CD4-positive, alpha-beta T cell treated with Interleukin-17A for 1 hour (primary cell): ENCODE measurements at regions not wholly inside any gene's neighbourhood (a gene's known extent, or its start where the extent isn't known, plus 50 kb on each side); places are given as distances from the start of the nearest gene placed in this dataset.

ENCODE experiments used
- DNase-seq: peaks from one replicate; pipeline ENCODE4 v3.0.0-alpha.2; 2020

DNA sequence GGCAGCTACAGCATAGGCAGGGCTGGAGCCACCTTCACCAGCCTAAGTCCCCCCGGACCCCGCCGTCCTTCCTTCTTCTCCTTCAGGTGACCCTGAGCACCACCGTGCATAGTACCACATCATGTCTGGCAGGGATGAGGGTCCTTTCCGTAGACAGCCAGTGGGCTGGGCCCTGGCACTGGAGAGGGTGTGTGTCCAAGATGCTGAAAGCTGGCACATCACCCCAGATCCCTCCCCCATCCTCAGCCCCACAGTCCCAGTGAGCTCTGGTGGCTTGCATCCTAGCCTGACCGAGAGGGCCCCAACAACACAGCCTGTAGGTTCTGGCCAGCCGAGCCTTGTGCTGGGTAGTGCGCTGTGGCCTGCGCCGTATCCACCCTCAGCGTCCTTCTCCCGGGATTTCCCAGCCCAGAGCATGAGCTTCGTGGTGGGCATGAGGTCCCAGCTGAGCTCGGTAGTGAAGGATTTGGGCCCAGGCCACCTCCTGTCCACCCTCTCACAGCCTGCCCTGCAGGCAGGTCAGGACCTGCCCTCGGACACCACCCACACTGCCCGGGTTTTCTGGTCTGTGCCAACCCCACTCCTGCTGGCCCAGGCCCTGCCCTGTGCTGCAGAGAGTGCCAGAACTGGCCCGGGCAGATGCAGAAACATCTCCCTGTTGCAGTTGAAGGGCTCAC, 1124.3 kb downstream of the BRD1 start:
- no peak for DNase-seq

- DNase-seq: no peak
Observed at GRCh38 chr22:48702573-48703264, 1125.0 kb downstream of the BRD1 start.

GRCh38 chr22:48701296-48702030, 1126.2 kb downstream of the BRD1 start:
- no peak for DNase-seq

DNA sequence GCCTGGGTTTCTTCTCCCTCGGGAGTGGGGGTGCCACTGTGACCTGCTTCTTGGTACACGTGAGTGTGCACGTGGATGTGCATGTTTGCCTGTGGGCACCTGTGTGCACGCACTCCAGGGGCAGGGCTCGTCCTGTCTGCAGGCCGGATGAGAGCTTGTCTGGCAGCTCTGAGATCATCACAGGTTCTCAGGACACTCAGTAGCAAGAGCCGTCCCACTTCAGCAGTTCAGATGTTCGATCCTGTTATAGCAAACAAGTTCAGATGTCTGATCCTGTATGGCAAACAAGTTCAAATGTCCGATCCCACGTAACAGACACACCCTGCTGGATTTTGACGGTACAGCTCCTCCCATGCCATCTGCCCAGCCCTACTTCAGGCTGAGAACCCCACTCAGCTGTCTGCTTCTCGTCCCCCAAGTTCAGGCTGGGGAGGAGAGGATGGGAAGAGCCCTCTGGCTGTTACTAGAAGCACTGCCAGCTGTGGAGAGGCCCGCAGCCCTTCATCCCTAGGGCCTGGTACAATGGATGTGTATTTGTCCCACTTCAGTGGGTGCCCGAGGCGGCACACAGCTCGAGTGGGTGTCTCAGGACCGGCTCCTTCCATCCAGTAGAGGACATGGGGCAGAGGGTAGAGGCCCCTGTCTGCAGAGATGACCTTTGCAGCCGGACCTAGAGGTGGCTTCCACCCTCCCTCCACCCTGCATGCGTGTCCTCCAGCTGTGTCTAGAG, 1126.9 kb downstream of the BRD1 start:
- DNase-seq: no peak

DNA sequence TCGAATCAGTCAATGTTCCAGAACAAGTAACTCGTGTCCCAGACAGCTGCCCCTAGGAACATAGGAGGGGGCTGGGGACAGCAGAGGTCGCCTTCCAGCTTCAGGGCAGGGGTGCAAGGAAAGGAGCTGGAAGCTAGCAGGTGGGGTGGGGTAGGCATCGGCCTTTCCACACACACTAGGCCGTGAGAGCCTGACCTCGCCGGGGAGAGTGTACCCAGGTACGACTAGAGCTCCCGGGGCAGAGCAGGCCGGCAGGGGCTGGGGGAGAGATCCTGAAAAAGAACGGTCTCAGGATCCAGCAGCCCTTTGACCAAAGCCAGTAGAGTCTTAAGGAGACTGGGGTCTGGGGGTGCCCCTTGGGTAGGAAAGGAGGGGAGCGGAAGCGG, 1127.5 kb downstream of the BRD1 start:
- no peak for DNase-seq

- no peak for DNase-seq
Observed at GRCh38 chr22:48699511-48699910, 1128.2 kb downstream of the BRD1 start.

GRCh38 chr22:48698618-48699017, 1129.1 kb downstream of the BRD1 start:
- no peak for DNase-seq

DNA sequence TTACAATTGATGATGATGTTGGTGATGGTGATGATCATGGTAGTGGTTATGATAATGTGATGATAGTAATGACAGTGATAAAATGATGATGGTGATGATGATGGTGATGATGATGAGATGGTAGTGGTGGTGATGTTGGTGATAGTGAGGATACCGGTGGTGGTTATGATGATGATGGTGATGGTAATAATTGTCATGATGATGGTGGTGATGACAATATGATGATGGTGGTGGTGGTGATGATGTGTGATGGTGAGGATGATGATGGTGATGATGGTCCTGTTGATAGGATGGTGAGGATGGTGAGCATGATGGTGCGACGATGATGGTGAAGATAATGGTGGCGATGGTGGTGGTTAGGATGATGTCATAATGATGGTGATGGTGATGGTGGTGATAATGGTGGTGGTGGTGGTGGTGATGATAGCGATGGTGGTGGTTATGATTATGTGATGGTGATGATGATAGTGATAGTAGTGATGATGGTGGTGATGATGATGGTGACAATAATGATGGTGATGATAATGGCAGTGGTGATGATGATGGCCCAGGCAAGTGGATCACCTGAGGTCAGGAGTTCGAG, 1129.9 kb downstream of the BRD1 start:
- DNase-seq: no peak

GRCh38 chr22:48697223-48697622, 1130.5 kb downstream of the BRD1 start:
- DNase-seq: no peak

DNA sequence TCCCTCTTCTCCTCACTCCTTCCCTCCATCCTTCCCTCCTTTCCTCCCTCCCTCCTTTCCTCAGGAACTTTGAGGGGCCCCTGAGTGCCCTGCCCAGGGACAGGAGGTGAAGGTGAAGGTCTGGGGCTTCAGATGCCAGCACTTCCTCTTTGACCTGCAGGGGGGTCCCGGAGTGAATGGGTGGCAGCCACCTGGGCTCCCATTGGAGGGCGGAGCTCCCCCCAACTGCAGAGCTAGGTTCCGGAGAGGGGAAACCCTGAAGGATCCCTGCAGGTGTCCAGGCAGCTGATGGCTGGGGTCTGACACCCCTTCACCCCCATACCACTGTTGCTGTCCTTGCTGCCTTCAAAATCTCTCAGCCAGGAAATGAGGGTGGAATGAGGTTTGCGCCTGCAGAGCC, 1131.3 kb downstream of the BRD1 start:
- no peak for DNase-seq

DNA sequence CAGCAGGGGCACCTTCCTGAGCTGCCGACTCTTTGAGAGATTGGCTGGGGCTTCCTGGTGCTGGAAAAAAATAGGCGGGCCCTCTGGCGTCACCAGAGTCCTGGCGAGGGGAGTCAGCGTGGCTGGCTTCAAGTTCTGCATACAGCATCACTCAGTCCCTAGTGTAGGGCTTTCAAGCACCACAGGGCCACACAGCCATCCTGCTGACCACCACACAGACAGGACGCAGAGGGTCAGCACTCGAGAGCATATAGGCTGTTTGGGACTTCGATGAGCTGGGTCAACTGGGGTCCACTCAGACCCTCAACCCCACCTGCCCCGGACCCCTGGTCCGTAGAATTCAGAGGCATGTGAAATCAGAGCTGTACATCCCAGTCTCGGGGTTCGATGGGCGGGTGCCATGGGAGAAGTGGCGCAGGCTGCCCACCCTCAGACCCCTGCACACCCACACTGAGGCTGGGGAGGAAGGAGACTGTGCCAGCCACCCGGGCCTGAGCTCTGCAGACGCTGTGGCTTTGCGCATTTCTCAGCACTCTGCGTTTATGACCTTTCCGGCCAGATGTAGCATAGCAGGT, 1131.9 kb downstream of the BRD1 start:
- DNase-seq: no peak

DNA sequence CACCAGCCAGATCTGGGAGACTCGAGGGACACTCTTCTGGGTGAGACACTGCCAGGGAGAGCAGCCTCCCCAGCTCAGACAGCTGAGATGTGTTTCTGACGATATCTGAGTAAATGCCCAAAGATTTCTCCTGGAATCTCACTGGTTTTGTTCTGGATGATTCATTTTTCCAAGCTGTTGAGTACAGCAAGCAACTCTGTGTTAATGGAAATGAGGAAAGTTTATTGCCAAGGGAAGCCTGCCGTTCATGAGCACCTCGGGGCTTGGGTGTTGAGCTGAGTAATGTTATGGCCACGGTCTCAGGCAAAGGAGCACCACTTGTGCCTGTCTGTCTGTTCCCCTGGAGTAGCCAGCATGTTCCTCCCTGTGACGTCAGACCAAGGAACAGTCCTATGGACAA, 1132.4 kb downstream of the BRD1 start:
- DNase-seq: no peak

DNA sequence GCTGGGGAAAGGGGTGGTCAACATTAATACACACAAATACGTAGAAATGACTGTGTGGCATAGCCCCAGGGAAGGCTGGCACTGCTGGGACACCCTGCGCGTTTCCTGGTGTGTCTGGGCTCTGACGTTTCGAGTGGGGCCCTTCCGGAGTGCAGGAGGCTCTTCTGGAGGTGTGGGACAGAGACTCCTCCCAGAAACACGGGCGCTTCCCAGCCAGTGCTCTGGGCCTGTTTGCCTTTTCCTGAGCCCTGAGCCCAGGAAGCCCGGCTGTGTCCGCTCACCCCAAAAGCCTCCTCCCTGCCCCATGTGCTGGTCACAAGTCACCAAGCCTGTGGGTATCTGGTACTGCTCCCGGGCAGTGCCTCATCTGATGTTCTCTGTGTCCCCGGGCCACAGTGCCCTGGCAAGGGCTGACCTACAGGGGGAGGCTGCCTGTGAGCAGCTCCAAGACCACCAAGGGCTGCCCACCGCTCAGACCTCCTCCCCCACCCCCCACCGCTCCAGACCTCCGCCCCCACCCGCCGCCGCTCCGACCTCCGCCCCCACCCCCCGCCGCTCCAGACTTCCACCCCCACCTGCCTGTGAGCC, 1133.3 kb downstream of the BRD1 start:
- no peak for DNase-seq

- no peak for DNase-seq
Observed at GRCh38 chr22:48693377-48694135, 1134.1 kb downstream of the BRD1 start.

DNA sequence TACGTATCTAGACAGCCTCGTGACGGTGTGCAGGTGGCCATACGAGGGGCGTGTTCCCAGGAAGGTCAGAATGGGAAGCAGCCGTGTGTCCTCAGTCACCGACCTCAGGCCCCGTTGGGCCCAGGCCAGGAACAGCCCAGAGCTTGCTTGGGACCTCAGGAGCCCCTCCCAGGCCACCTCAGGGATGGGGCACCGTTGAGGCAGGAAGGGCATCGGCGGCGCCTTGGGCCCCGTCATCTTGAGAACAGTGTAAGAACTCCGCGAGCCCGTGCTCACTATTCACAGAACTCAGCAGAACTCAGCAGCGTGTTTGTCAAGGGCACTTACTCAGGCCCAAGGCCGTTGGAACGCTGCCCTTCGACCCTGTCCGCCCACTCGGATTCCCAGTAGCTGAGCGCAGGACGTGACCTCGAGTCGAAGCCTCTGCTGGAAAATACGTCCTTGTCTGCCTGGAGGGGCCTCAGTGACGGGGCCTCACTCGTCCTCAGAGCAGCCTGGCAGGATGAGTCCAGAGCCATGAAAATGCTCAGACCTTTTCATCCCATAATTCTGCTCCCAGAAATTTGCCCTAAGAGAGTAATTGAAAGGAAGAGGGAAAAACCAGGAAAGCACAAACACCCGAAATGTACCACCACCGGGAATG, 1134.8 kb downstream of the BRD1 start:
- DNase-seq: no peak

GRCh38 chr22:48691431-48691851, 1136.2 kb downstream of the BRD1 start:
- no peak for DNase-seq

DNA sequence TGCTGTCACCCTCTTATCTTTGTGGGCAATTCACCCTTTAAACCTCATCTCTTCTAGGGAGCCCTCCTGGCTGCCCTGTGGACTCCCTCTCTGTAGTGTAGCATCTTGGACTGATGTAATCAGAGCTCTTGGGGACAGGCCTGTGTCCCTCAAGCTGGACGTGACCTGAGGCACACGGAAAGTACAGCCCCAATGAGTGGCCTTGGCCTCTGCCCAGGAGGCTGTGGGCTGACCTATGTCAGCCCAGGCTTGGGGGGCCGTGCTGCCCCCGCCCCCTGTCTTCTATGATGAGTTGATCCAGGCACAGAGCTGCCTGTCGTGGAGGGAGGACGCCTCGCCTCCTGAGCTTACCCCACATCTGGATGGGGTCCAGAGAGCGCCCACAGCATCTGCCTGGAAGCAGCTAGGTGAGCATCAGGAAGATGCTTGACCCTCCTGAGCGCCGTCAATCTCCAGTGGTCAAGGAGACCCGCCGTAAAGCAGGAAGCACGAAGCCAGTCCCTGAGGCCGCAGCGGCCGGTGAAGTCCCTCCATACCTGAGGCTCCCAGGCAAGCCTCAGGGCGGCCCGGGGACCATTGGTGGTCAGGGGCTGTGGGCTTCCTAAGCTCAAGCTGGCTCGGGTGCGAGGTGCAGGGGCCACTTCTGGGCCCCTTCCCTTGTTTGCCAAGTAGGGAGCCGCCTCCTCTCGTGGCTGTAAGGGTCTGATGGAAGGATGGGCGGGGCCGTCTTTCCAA, 1136.9 kb downstream of the BRD1 start:
- no peak for DNase-seq

GRCh38 chr22:48689206-48689605, 1138.5 kb downstream of the BRD1 start:
- no peak for DNase-seq

DNA sequence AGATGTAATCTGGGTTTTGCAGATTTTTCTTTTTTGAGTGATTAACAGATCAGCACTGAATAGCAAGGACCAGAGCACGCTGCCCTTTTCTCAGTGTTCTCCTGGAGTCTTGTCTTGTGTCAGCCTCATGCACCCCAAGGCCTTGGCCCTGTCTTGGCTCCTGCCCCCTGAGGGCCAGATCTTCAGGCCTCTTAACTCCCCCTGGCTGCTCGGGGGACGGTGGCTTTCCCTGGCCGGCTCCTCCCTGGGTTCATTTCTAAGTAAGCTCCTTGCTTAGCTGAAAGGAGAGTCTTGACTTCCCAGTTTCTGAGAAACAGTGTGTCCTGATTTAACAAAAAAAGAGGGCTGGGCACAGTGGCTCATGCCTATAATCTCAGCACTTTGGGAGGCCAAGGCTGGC, 1139.3 kb downstream of the BRD1 start:
- no peak for DNase-seq

DNA sequence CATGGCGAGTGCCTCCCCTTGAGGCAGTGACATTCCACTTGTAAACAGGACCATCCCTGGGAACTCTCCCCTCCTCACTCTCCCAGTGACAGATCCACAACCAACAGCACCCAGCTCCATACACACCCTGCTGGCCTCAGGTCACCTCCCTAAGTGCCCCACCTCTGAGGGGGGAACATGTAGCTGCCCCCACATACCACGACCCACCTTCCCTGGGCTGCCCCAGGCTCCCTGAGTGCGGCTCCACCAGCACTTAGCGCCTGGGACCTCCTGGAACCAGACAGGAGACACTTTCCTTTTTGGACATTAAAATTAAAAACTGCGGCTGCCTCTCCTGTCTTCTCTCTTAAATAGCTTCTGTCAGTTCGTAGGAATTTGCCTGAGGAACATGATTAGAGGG, 1140.1 kb downstream of the BRD1 start:
- DNase-seq: no peak
